ENCODE measurements at regions not wholly inside any gene's neighbourhood (a gene's known extent, or its start where the extent isn't known, plus 50 kb on each side); places are given as distances from the start of the nearest gene placed in this dataset.

DNA sequence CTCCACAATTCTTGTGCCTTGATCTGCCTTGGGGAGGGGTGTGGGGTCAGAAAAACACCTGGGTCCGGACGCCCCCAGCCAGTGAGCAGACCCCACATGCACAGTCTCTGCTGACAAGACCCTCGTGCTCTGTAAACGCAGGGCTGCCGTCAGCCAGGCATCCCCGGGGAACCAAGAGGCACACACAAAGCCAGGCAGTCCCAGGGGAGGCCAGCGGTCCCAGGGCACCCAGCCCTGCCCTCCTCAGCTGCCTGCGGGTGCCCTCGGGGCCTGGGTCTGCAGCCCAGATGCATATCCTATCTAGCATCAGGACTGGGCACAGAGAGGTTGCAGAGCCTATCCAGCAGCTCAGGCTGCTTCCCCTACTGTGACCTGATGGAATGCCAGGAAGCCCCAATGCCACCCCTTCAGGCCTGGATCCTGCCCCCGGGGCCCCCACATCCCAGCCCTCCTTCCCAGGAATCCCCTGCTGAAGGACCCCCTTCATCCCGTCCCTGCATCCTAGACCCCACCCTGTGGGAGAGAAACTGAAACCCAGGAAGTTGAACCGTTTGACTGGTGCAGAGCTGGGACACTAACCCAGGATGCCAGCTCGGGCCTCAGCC is 92.4 kb downstream of the MICALL2 start:
- TF ChIP-seq, protein P1, sequence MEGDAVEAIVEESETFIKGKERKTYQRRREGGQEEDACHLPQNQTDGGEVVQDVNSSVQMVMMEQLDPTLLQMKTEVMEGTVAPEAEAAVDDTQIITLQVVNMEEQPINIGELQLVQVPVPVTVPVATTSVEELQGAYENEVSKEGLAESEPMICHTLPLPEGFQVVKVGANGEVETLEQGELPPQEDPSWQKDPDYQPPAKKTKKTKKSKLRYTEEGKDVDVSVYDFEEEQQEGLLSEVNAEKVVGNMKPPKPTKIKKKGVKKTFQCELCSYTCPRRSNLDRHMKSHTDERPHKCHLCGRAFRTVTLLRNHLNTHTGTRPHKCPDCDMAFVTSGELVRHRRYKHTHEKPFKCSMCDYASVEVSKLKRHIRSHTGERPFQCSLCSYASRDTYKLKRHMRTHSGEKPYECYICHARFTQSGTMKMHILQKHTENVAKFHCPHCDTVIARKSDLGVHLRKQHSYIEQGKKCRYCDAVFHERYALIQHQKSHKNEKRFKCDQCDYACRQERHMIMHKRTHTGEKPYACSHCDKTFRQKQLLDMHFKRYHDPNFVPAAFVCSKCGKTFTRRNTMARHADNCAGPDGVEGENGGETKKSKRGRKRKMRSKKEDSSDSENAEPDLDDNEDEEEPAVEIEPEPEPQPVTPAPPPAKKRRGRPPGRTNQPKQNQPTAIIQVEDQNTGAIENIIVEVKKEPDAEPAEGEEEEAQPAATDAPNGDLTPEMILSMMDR (IDR thresholded peaks at IDR 0.05; ENCODE audit: low read length): no peak
- TF ChIP-seq EZH2phosphoT487 (IDR thresholded peaks at IDR 0.05; ENCODE audit: low read length): no peak
